ENCODE measurements at regions not wholly inside any gene's neighbourhood (a gene's known extent, or its start where the extent isn't known, plus 50 kb on each side); places are given as distances from the start of the nearest gene placed in this dataset.
"Not testable (repeated sequence)": the region's sequence is repeated elsewhere in the genome, so short reads cannot be mapped to it uniquely, and the experiment has no call there.

DNA sequence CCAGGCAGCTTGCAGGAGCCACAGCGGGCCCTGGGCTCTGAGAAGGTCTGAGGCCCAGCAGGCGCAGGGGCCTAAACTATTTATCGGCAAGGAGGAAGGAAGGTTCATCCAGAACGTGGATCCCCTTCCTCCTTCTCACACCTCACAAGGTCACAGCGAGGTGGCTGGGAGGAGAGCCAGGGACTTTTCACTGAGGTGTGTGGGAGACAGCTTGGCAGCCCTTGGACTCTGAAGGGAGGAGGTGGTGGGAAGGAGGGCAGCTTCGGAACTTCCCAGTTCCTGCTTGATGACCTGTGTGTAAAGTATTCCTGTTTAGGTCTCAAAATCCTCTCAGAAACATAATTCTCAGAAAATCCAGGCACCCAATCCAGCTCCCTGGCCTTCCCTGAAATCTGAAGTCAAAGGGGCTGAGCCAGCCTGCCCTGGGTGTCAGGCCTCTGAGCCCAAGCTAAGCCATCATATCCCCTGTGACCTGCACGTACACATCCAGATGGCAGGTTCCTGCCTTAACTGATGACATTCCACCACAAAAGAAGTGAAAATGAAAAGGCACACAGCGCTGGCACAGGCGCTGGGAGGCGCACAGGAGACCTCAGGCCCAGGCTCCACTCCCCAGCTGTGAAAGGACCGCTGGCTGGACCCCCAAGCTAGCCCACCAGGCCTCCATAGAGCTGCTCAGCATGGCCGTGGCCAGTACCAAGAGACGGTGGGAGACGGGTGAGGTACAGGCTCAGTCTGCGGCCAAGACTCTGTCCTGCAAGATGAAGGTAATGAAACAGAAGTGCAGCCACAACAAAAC lies 269.4 kb upstream of the FRG2C start:
- not testable (repeated sequence) for DNase-seq (ENCODE audit: low spot score)

DNA sequence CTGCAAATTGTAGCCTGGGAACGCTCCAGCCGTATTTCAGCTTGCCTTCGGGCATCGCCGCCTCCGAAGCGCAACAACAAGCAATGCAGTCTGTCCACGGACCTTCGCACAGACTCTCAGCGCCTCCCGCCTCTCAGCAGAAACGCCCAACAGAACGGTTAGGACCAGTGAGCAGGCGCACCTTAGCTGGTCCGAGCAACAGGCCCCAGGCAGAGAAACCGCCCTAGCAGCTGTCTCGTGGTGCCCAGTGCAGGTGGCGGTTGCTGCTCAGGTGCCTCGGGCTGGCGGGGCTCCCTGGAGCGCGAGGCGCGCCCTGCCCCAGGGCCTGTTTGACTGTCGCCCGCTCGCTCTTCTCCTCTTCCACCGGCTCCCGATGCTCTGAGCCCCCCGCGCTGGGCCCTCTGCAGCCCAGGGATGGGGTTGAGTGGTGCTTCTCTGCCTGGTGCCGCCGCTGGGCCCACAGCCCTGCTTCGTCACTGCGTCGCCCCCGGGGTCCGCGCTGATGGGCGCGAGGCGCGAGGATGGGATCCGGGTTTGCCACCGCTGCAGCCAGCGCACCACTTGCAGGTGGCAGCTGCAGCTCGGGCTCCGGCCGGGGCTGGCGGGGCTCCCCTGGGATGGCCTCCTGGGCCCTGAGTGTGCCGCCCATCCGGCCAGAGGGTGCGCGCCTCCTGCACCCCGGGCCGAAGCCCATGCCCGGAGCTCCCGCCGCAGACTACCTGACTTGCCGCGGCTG lies 268.4 kb upstream of the FRG2C start:
- DNase-seq (ENCODE audit: low spot score): no peak

DNA sequence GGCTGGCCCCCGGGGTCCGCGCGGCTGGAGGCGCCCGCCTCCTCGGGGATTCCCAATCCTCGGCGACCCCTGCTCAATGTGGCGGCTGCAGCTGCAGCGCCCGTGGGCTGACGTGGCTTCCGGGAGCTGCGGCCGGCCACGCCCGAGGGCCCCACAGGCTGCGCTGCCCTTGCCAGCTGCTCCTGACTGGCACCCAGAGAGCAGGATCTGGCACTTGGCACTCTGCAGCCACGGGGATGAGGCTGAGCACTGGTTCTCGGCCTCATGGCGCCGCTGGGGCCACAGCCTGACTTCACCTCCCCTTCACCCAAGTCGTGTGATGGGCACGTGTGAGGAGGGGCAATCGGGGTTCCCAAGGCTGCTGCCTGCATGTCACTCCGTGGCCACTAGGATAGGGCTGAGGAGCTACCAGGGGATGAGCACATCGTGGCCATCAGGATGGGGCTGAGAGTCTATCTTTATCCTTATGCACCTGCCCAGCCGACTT lies 267.8 kb upstream of the FRG2C start:
- peak; percentile 30 for DNase-seq (ENCODE audit: low spot score)

DNA sequence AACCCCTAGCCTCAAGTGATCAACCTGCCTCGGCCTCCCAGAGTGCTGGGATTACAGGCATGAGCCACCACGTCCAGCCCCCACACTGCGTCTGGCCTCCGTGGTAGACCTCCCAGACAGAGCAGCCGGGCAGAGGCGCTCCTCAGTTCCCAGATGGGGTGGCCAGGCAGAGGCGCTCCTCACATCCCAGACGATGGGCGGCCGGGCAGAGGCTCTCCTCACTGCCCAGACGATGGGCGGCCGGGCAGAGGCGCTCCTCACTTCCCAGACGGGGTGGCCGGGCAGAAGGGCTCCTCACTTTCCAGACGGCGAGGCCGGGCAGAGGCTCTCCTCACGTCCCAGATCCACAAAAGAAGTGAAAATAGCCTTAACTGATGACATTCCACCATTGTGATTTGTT lies 266.6 kb upstream of the FRG2C start:
- DNase-seq (ENCODE audit: low spot score): not testable (repeated sequence)

DNA sequence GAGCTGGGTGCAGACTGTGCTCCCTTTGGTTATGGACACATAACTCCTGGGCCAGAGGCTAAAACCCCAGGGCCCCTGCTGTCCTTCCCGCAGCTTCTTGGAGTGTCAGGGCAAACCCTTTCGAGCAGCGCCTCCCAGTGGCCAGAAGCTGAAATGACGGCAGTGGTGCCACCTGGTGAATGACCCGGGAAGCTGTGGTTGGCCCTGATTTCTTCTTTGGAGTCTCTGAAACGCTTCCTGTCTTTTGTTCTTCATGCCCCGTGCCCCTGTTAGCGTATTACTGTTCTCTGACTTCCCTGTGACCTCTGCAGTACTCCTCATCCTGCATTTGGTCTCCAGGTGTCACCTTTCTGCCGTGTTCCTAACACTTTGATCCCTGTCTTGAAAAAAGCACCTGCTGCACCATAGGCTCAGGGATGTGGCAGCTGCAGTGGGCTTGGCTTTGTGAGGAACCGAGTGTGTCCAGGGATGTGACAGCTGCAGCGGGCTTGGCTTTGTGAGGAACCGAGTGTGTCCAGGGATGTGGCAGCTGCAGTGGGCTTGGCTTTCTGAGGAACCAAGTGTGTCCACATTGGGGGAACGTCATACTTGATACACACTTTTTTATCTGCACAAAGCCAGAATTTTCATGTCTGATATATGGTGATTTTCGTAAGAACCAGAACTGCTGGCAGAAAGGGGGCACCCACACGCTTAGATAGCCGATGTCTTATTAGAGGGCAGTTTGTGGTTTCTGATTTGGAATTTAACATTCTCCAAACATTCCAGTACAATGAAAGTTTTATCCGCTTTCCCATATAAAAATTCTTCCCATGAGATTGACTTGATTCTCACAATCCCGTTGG lies 241.8 kb upstream of the FRG2C start:
- DNase-seq (ENCODE audit: low spot score): not testable (repeated sequence)

DNA sequence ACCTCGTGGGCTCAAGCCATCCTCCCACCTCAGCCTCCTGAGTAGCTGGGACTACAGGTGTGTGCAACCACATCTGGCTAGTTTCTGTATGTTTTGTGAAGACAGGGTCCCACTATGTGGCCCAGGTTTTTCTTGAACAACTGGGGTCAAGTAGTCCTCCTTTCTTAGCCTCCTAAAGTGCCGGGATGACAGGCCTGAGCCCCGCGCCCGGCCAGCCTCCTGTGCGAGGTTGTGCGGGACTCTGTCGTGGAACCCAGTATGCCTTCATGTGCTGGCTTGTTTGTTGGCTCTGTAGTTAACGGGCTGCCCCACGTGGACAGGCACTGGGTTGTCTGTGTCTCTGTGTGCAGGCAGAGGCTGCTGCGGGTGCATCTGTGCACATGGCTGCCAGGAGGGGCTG lies 238.7 kb upstream of the FRG2C start:
- not testable (repeated sequence) for DNase-seq (ENCODE audit: low spot score)

DNA sequence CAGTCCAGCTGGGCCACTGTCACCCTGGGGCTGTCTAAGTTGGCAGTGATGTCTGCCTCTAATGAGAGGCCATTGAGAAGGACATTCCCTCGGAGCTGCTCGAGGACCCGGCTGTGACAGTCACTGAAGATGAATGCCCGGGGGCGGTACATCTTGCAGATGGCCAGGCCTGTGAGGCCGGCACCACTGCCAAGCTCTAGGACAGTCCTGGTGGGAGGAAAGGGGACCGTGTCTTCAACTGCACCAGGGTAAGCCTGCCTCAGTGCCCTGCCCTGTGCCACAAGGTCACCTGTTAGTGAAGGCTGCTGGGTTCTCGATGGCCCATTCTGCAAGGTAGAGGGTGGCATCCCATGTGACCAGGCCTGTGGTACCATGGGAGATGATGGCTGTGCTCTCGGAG lies 236.6 kb upstream of the FRG2C start:
- not testable (repeated sequence) for DNase-seq (ENCODE audit: low spot score)

DNA sequence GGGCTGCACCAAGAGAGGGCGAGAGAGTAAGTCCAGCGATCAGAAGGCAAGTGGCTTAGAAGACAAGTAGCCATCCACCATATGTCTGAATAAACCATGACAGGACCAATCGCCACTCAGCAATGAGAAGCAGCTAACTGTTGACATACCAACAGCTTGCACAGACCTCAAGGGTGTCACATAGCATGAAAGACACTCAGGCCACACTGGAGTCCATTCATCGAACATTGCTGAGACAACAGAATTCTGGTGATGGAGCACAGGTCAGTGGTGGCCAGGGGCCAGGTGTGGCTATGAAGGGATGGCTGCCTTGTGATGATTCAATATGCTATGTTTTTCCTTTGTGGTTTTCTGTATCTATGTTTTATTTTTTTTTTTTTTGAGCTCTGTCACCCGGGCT lies 236.2 kb upstream of the FRG2C start:
- DNase-seq (ENCODE audit: low spot score): not testable (repeated sequence)

DNA sequence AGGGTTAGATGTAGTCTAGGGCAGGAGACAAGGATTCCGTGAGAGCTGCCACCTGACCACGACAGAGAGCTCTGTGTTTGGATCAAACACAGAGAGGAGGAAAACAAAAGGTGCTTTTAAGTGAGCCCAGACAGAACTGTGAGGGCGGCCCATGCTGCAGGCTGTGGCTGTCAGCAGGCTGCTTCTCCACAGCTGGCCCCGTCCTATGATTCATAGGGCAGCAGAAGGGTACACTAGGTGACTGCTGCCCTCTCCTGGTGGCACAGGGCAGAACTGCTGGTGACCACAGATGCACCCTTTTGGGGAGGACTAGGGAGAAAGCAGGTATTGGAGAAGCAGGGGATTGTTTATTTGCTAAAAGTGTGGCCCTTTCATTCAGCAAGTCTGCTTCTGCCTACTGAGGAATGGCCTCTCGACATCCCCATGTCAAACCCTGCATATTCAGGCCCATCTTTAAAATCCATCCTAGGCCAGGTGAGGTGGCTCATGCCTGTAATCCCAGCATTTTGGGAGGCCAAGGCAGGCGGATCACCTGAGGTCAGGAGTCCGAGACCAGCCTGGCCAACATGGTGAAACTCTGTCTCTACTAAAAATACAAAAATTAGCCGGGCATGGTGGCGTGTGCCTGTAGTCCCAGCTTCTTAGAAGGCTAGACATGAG lies 234.4 kb upstream of the FRG2C start:
- DNase-seq (ENCODE audit: low spot score): peak; percentile 67

DNA sequence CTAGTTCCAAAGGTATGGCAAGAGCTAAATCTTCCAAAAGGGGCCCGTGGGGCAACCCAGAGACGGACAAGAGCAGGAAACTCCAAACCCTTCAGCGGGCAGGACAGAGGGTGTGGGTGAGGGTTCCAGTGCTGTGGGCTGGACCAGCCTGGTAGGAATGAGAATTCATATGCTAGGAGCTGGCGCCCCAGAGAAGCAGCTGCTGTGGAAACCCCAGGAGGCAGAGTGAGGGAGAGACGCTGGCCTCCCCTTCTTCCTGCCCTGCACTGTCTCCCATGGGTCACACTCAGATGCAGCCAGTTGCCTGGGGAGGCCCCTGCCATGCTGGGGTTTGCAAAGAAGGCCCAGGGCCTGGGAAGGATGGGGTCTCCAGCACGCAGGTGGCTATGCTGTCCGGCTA lies 233.7 kb upstream of the FRG2C start:
- DNase-seq (ENCODE audit: low spot score): not testable (repeated sequence)

DNA sequence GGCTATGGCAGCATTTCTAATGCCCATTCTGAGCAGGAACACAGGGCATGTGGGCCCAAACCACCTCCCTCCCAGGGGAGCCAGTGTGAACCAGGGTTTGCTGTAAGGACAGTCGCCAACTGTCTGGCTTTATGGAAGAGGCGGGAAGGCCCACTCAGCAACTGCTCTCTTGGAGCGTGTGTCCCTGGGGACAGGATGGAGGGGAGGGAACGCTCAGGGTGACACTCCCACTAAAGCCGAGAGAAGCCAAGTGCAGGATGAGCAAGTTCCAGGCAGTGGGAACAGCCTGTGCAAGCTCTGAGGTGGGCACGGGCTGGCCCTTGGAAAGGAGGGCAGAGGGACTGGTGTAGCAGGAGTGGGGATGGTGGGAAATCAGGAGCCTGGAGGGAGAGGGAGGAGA lies 233.0 kb upstream of the FRG2C start:
- not testable (repeated sequence) for DNase-seq (ENCODE audit: low spot score)

DNA sequence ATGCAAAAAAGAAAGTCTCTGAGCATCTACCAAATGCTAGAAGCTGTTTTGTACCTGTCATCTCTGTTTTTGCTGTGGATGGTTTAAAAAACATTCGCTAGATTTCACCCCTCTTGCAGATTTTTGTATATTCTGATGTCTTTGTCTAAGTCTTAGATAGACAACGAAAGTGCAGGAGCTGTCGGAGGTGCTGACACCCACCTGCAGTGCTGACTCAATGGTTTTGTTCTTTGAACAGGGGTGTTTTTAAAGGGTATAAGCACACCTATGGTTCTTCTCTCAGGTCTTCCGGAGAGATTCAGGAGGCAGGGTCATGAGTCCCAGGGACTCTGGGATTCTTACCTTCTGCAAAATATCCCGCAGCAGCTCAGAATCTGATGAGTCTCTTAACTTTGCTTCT lies 231.7 kb upstream of the FRG2C start:
- DNase-seq (ENCODE audit: low spot score): not testable (repeated sequence)

DNA sequence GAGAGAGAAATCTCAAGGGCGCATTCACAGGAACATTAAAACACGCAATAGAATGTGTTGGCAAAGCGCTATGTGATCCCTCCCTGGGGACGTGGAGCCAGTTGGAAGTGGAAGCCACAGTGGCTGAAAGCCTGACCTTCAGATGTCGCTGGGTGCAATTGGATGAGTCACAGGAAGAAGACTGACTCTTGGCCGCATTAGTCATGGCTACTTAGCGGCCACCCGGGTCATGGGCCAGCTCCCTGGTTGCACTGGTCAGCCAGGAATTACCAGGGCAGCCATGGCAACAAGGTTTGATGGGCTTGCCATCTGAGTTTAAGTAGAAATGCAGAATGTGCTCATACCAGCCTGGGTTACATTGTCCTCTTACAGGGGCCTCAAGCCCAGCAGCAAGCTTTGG lies 231.2 kb upstream of the FRG2C start:
- peak; percentile 72 for DNase-seq (ENCODE audit: low spot score)

DNA sequence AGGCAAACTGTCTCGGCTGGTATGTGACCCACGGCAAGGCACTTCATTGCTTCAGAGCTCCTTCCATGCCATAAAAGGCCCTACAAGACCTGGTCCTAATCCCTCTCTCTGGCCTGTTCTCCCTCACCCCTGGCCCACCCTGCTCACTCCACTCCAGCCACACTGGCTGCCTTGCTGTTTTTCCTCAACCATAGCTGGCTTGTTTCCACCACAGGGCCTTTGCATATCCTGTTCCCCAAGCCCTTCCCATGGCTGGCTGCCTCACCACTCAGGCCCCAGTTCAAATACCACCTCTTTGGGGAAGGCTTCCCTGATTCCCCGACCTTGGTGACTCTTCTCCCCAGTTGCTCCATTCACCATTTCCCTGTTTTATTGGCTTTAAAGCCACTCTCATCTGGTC lies 230.8 kb upstream of the FRG2C start:
- DNase-seq (ENCODE audit: low spot score): not testable (repeated sequence)

DNA sequence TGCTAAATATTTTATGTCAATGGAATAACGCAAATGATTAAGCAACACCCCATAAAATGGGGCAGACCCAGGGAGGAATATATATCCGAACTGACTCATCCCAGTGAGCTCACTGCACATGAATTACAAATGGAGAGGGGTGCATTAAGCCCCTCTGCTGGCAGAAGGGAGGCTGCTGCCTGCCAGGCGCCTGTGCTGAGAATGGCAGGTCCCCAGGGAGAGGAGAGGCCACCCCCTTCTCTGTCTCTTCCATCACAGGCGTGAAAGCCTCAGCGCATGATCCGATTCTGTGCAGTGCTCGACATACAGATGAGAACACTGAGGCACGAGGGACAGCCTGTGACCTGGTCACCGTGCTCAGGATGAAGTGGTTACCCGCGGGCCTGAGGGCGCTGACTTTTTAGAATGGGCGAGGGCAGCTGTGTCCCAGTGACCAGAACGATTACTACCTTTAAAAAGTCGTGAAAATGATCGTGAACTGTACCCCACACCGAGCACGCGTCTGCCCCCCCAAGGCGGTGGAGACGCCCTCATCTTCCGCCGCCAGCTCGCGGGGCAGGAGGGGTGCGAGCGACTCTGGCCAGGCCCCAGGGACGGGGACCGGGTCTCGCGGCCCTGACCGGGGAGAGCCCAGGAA lies 229.7 kb upstream of the FRG2C start:
- not testable (repeated sequence) for DNase-seq (ENCODE audit: low spot score)

DNA sequence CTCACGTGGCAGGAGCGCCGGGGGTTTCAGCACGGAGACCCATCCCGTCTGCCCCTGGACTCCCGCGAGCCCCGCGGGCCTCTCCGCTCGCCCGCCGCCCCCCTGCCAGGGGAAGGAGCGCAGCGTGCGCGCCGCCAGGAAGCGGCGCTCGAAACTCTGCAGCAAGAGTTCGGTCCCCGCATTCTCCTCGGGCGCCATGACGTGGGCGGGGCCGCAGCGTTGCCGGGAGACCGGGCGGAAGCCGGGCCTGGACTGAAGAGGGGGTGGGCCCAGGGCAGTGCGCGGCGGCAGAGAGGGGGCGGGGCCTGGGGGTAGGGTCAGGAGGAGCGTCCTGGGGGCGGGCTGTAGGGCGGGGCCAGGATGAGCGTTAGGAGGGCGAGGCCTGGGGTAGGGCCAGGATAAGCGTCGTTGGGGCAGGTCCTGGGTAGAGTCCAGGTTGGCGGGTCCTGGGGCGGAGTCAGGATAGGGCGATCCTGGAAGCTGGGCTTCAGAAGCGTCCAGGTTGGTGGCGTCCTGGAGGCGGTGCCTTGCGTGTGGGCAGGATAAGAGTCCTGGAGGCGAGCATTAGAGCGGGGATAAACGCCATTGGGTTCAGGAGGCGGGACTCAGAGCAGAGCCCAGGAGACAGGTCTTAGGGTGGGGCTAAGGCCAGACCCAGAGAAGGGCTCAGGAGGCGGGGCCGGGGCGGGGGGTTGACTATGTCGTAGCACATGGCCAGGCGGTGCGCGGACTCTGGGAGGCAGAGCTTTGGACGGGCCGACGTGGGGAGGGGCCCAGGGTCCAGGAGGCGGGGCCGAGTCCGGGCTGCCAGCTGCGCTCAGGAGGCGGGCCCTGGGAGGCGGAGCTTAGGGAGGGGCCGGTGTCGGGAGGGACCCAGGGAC lies 229.0 kb upstream of the FRG2C start:
- DNase-seq (ENCODE audit: low spot score): peak; percentile 90

DNA sequence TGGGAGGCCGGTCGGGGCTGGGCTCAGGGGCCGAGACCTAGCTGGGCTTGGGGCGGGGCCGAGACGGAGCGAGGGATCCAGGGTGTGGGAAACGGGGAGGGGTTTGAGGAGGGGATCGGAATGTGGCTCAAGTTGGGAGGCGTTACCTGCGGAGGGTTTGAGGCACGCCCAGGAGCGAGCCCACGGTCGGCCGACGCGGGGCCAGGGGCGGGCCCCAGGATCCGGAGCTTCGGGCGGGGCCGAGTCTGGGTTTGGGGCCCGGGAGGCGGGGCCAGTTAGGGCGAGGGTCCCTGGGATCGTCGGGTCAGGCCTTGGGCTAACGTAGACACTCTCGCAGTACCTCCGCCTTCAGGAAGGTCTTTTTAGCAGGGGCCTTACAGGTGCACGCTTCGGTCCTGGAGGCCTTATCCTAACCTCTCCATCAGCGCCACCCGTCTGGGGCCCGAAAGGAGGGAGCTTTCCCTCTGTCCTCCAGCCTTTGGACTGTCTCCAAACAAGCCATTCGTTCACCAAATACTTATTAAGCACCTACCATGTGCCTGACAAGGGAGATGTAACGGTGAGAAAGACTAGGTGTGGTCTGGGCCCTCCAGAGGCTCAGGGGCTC lies 228.2 kb upstream of the FRG2C start:
- DNase-seq (ENCODE audit: low spot score): peak; percentile 46

DNA sequence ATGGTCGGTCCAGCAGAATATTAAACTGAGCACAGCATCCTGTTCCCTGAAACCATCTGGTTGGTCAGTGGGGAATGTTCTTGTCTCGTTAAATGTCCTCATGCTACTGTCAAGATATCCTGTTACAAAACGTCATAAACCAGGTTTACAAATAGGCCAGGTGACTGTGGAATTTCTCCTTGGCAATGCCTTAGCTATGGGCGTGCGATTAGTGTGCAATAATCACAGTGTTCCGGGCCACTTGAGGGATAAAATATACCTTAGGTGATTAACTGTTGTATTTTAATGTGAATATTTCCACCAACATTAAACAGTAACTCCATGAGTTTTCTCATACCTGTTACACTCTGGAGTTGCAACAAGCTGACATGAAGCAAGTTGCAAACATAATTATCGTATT lies 223.1 kb upstream of the FRG2C start:
- DNase-seq (ENCODE audit: low spot score): not testable (repeated sequence)

DNA sequence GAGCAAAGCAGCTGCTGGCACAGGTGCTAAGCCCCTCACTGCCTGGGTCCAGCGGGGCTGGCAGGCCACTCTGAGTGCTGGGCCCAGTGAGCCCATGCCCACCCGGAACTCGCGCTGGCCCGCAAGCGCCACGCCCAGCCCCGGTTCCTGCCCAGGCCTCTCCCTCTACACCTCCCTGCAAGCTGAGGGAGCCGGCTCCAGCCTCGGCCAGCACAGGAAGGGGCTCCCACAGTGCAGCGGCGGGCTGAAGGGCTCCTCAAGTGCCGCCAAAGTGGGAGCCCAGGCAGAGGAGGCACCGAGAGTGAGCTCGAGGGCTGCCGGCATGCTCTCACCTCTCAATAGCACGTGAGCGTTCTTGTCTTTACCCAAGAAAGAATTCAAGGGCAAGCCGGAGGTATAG lies 219.5 kb upstream of the FRG2C start:
- DNase-seq (ENCODE audit: low spot score): not testable (repeated sequence)

DNA sequence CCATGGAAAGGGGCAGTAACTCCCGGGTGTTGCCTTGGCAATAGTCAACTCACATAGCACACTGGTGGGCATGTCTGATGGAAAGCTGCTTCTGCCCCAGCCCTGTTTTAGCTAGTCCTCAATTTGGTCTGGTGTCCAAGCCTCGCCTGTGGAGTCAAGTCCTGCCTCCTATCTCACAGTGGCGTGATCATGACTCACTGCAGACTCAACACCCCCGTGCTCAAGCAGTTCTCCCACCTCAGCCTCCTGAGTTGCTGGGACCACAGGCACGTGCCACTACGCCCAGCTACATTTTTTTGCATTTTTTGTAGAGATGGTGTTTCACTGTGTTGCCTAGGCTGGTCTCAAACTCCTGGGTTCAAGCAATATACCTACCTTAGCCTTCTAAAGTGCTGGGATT lies 218.9 kb upstream of the FRG2C start:
- not testable (repeated sequence) for DNase-seq (ENCODE audit: low spot score)
